Occipital lobe (tissue), 1 donor: ENCODE measurements at regions not wholly inside any gene's neighbourhood (a gene's known extent, or its start where the extent isn't known, plus 50 kb on each side); places are given as distances from the start of the nearest gene placed in this dataset.
A peak's percentile ranks its signal among the peaks of the same experiment; 100 is the strongest.

Source experiments
- DNase-seq: peaks from one replicate; lab custom pipeline; 2025; lab: John Stamatoyannopoulos, UW

DNA sequence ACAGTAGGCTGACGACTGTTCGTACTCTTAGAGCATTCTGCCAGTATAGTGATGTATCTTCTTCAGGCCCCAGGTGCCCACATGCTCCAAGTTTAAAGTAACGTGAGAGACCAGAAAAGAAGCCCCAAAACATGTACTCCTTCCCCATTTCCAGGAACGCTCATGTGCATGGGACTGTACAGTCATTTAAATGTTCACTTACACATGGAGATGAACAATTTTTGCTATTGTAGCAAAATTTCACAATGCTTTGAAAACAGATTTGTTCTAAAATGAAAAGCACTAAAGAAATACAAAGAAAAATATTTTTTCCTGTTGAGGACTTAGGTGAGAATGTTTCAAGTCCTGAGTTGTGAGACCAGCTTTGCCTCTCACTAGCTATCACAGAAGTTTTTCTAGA is 269.3 kb upstream of the PRDM1 start:
- no peak for DNase-seq

DNA sequence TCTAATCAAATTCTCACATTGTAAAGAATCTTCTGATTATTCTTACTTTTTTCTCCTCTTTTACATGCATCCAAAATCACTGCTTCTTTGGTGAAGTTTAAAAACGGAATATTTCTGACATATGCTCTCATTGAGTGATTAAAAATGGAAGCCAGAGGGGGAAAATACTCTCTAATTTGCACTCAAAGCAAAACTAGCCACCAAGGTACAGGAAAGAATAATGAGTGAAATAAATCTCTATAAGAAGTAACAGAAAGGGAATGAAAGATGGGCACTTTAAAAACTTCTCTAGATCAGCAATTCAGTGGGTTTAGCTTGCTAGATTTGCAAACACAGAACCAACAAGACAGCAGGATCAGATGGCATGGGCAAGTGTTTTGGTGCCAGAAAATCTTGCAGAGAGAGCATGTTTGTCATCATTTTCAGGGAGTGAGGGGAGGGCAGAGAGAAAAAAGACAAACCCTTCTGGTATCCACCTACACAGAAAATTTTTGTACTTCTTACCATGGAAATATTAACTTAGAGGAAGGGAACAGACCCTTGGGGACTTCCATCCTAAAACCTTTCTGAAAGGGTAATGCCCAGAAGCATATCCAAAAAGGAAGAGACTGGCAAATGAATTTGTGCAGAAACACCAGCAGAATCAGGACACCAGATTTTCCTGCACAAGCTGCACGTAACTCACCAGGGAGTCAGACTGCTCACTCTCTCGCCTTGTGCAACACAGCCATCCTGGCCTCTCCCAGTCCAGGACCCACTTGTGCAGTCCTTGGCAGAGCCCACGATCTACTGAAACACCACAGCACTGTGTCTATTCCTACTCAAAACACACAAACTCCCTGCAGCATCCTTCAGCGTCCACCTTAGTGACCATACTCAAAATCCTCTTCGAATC is 270.2 kb upstream of the PRDM1 start:
- DNase-seq = no peak

DNA sequence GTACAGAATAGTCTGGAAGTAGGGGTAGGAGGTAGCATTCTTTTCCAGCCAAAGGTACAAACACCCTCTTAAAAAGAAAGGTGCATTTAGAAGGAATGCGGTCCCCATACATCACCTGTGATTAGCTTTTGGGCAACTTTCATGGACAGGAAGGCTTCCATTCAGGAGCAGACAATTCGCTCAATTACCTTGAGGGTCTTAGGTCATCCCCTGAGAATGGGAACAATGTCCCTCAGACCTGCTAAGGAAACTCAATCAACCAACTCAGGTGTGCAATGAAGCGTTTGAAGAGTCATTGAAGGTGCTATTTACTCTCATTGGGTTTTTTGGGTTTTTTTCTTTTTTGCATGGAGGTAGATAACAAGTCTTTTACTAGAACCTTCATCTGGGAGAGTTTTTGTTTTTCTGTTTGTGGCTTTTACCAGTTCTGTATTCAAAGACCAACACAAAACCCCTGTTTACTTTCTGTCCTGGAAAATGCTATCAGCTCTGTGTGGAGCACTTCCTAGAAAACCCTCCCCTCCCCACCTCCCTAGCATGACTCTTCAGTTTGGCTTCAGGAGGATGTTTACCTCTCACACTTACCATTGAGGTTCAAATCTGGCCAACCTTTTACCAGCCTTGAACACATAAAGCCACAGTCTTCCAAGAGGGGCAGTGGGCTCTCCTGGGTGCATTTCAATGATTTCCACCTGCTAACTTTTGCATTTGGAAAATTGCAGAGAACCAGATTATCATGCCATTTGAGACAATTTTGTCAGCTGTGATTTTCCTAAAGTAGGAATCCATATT is 271.2 kb upstream of the PRDM1 start:
- no peak for DNase-seq

DNA sequence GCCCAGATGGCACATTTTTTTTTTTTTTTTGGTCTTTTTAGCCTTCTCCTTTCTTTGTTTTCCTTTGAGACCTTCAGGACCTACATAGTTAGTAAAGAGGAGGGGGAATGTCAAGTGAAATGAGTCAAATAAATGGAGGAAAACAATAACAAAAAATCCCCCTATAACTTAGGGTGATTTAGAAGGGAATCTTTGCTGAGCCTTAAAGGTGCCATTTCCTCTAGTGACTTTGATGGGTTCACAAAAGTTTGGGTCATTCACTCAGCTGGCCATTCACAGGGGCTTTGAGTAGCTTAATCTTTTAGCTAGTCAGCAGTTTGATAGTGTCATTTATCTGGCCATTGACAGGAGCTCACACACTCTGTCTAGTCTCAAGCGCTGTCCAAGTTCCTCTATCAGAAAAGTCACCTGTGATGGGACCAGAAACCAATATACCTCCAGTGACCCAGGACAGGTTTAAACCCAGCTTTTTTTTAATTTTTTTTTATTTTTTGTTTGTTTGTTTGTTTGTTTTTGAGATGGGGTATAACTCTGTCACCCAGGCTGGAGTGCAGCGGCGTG is 275.1 kb upstream of the PRDM1 start:
- no peak for DNase-seq

DNA sequence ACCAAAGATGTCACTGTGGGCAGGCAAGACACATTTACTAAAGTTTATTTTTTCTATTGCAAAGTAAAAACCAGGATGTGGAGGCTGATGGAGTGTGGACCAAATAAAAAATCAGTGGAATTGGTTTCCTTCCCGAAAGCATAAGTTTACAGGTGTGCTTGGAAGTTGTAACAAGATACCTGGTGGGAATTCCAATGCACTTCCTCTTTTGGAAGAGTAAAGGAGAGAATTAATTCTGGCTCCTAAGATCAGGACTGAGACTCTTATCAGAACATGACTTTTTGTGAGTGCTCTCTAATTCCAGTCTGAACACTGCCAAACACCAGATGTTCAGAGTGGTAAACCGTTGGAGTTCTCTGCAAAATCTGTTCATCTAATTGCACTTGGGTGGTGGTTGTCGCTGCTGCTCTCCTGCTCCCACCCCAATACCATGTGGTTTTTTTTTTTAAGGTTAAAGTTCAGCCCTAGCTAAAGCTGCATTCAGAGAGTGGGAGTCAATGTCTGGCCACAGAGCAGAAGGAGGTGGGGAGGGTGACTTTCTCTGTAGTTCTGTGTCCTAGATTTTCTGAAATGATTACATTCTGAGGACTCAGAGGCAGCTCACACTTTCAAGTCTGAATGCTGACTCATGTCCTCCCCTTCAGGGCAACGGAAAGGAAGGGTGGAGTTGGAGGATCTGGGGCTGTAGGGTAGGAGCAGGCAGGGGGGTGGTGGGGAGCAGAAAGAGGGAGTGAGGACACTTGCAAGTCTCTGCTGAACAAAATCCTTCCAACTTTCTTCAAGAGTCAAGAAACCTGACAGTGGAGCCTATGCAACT is 275.8 kb upstream of the PRDM1 start:
- DNase-seq = peak; percentile 46

DNA sequence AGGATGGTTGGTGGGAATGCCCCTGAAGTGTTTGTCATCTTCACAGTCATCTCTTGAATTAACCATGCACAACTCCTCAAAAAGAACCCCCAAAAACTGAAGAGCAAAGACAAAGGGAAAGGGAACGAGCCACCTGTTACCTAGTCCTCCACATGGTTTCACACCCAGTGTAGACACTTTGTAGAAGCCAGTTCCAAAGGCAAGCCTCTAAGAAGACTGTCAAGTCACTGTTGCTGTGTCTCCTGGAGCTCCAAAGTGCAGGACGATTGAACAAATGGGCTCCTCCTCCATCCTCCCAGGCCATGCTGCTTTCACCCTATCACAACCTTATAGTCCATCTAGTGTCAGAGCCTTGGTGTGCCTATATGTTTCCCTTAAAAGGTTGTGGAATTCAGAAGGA is 277.6 kb upstream of the PRDM1 start:
- DNase-seq = no peak

DNA sequence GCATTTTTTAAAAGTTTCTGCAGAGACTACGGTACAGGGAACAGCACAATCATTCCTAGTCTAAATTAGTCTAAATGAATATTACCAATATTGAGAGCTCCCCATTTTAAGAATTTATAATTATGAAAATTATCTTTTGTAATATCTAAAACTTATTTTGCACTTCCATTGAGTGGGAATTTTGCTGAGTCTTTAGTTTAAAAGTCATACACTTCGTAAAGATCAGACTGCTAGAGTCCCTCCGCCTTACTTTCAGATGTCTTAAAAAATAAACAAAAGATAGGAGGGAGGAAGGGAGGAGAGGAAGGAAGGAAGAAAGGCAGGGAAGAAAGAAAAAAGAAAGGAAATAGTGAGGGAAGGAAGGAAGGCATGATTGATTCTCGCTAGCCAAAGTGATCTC is 278.2 kb upstream of the PRDM1 start:
- DNase-seq = no peak

DNA sequence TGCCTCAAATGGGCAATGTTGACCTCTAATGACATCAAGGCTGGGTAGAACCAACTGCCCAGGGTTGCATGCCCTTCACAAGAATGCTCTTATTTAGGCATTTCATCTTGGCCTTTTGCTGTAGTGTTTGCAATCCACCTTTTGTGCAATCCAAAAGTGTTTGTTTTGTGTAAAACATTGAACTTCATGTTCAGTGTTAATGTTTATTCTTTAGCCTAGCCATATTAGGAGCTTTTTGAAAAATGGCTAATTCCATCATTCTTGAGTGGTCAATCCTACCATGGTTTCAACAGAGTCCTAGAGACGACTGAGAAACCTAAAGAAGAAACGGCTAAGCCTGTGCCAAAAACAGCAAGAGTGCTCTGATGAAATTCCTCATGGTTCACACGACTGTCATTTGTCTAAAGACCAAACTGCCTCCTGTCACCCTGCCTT is 279.6 kb upstream of the PRDM1 start:
- no peak for DNase-seq

DNA sequence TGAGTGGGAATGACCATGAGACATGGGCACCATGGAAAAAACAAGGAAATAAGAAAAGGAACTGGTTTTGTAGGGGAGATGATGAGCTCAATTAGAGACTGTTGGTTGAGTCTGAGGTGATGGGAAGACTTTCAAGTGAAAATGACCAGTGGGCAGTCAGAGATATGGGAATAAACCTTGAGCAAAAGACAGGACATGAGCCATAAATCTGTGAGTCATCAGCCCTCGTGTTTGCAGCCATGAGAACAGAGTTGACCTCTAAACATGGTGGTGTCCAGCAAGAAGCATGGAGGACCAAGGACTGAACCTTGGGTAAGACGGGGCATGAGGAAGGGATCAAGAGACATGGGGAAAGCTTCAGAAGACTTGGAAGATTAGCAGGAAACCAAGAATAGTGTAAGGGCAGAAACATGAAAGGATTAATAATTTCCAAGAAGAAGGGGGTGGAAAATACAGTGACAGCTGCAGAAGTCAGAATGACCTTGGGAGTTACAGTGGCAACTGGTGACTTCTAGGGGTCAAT is 280.6 kb upstream of the PRDM1 start:
- DNase-seq = no peak

DNA sequence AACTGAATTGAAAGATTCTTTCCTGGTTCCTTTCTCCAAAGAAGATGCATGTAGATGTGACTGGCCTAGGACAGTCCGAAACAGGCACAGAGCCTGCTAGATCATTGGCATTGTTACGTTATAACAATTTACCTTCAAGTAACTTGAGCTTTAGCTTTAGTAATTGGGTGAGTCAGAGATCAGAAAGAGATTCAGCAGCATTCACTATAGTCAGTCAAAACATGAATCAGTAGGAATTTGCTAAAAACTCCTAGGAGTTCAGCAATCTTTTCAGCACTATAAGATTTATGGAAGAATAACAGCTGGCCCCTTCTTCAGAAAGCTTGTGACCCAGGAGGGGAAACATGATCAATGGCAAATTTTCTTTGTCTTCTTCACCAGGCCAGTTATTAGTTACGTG is 281.7 kb upstream of the PRDM1 start:
- no peak for DNase-seq

DNA sequence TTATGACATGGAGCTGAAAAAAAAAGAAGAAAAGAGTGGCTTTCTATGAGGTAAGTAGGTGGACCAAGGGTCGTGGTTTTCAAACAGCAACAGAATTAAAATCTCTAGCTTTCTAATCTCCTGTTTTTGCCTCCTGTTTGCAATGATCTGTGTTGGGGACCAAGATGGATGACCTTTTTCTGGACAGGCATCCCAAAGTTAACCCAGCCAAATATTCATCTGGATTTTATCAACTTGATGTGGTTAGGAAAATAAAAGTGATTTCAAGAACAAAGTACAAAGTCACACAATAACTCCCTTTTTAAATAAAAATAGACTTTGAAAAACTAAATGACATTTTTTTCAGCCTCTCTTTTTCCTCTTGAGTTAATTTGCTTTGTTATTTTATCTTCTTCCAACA is 282.1 kb upstream of the PRDM1 start:
- no peak for DNase-seq

DNA sequence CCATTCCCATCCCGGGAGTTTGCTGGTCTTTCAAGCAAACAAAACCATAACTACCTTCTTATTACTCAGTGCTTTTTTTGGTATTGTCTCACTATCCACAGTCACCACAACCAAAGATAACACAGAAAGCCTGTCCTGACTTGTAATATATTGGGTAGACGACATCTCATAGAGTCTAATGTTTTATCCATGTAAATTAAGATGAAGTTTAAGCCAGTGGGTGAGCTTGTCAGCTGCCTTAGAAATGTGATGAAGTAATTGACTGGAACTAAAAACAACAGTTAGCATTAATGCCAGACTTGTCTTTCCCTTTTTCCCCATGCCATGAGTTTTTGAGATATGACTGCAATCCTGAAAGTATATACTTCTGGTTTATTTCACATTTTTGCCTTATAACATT is 282.7 kb upstream of the PRDM1 start:
- DNase-seq = no peak

DNA sequence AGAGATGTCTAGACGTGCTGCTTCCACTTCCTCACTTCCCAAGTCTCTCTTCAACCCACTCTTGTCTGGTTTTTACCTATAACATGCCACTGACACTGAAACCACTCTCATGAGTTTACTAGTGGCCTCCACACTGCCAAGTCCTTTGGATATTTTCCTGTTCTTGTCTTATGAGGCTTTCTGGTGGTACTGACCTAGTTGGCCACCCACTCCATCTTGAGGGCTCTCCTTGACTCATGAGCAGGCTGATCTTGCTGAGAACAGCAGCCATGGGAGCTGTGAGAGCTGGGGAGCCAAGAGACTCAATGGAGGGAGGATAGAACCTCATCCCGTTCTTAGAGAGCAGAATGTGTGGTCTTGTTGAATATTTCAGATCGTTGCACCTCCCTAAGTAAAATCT is 283.4 kb upstream of the PRDM1 start:
- DNase-seq = no peak

DNA sequence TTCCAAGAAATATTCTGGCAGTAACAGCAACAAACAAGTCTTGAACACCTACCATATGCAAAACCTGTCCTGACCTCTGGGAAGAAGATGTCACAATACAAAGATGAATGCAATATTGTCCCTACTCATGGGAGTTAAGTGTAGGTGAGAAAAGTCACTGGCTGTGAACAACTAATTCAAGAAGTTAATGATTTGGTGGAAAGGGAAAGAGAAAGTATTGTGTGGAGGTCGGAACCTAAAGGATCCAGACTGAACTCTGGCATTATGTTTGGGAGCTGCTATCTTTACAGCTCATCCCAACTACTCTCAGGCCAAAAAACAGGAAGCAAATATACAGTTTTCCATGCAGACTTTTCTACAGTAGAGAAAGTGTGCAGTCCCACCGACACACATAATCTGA is 285.3 kb upstream of the PRDM1 start:
- no peak for DNase-seq

DNA sequence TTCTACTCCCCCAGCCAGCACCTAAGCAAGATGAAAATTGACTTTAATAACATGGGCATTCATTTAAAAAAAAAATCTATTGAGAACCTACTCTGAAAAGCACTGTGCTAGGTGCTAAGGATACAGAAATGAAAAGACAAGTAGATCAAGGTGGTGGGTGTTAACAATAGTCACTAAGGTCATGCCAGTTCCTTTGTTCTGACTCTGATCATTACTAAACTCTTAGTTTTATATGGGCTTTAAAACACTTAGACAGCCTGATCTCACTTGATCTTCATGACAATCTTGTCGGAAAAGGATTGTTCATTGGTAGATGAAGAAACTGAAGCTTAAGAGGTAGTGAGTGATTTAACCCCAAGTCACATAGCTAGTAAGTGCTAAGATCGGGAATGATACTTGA is 285.7 kb upstream of the PRDM1 start:
- DNase-seq = no peak

DNA sequence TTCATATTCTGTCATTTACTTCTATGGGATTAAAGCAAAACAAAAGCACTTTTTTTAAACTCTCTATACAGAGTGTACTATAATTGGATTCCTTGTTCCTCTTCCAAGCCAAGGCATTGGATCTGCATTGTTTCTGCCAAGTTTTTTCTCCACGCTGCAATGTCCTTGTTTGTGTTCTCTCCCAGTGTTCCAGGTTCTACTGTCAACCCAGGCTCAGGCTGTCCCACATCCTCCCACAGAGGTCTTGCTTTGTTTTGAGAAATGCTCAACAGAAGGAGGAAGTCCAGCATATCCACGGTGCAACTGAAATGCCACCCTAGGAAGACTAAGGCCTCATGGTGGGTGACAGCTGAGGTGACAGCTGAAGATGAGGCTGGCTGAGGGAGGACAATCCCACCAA is 287.1 kb upstream of the PRDM1 start:
- peak; percentile 36 for DNase-seq

DNA sequence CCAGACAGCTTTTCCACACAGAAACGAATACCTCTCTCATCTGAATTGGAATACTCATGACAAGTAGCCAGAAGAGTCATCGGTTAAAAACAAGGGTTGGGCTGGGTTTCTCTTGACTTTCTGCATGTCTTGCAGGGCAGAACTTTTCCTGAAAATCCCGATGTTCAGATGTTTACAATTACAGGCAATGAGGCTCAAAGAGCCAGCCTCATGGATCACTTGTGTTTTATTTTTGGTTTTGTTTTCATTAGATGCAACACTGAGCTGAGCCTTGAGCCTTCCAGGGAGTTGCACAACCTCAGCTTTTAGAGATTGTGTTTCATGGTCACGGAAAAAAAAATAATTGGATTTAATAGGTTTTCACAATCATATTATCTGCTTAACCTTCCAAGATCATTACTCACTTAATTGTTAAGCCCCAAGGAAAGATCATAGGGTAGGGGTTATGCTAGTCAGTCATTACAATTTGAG is 288.1 kb upstream of the PRDM1 start:
- no peak for DNase-seq

DNA sequence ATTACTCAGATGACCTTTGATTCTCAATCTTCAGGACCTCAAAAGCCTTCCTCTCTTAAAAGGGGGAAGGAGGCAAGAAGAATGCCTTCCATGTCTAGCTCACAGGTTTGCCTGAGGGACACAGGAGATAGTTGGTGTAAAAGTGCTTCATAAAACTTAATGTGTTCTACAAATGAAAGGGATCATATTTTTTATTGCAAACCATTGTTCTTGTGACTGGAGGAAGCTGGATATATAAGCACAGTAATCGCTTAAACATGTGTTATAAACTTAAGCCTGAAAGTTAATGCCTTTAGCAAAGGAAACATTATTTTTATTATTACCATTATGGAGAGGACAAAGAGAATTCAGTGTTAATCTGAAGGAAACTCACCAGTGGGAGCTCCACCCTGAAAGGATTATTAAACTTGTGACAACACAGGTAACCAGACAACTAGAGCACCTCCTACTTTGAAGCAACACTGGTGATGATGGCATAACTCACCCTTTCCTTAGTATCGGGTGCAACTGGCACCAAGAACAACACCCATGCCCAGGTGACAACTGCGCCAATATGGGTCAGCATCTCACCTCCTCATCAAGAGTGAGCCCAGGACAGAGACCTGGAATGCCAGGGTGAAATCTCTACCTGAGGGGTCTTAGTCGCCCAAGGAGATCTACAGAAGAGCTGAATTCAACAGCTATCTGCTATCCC is 288.7 kb upstream of the PRDM1 start:
- DNase-seq = no peak

DNA sequence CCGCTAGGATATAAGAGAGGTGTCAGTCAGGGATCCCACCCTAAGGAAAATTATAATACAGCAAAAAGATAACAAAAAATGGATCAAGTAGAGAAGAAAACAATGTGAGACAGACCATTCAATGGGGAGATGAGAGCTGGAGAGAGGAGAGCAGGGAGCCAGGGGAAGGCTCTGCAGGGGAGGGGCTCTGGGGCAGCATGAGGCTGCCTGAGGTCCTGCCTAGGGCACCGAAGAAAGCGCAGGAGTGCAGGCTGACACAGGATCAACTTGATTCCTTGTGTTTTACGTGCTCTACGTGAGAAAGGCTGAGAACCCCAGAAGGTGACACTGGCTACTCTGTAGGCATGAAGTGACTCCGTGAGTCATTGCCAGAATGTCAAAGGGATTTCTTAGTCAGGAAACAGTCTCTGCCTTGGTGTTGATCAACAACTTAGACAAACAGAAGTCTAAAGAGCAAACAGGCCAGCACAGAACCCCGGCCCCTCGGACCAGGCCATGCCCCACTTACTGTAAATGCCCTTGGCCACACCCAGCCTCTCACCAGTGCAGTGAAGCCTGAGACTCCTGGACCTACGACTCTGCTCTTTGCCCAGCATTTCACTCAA is 290.1 kb upstream of the PRDM1 start:
- no peak for DNase-seq

DNA sequence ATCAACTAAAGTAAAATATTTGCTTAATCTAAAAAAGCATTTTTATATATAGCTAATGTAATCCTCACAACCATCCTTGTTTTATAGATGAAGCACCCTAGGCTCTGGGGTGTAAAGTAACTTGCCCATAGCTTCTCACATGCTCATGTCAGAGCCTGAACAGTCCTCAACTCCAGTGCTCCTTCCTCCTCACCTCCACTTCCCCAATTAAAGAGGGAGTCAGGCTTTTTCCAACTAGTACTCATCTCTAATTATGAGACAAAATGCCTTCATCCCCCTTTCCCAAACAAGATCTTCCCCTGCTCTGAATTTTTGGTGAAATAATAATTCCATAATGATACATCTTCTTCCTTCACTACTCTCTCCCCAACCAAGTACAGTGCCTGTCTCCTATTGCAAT is 290.8 kb upstream of the PRDM1 start:
- DNase-seq = no peak
